ENCODE measurements at regions not wholly inside any gene's neighbourhood (a gene's known extent, or its start where the extent isn't known, plus 50 kb on each side); places are given as distances from the start of the nearest gene placed in this dataset.

- Histone ChIP-seq H3K9me3 (ENCODE audit: control extremely low read depth in 1 of 5, control insufficient read depth in 4 of 5, insufficient read depth in 2 of 5, low read depth in 1 of 5, low read length in 4 of 5) (peaks cover 1 to 7% (median 5%) of the 10 kb centered on the region in 5 experiments), H3K4me1 (ENCODE audit: control extremely low read depth in 1 of 4, control insufficient read depth in 4 of 4, insufficient read depth in 4 of 4, low read length in 3 of 4) (no peaks in the 10 kb centered on the region), H3K4me3 (ENCODE audit: control insufficient read depth in 1 of 7, extremely low read depth in 1 of 7, insufficient read depth in 4 of 7, low read depth in 2 of 7, low read length in 6 of 7) (no peak overlapping the region), H3K36me3 (ENCODE audit: control insufficient read depth in 4 of 4, insufficient read depth in 4 of 4, low read length in 3 of 4) (no peaks in the 10 kb centered on the region), H3K27ac (ENCODE audit: insufficient read depth in 1 of 2, low read depth in 1 of 2, low read length in 2 of 2, poor library complexity in 1 of 2, severe bottlenecking in 2 of 2) (no peak overlapping the region), H3K27me3 (replicated peaks in 2 of 5; ENCODE audit: control insufficient read depth in 4 of 5, insufficient read depth in 5 of 5, low read length in 4 of 5) (no peaks in the 10 kb centered on the region)
- CTCF ChIA-PET: no interaction called here
- over 99% methylated on average over 13 of the region's 13 CpGs for WGBS (ENCODE audit: insufficient coverage)
- DNase-seq: no peak
- POLR2A ChIA-PET: no interaction called here
Observed at GRCh38 chr11:69423181-69423580, 58.3 kb upstream of the LINC01488 start.

DNA sequence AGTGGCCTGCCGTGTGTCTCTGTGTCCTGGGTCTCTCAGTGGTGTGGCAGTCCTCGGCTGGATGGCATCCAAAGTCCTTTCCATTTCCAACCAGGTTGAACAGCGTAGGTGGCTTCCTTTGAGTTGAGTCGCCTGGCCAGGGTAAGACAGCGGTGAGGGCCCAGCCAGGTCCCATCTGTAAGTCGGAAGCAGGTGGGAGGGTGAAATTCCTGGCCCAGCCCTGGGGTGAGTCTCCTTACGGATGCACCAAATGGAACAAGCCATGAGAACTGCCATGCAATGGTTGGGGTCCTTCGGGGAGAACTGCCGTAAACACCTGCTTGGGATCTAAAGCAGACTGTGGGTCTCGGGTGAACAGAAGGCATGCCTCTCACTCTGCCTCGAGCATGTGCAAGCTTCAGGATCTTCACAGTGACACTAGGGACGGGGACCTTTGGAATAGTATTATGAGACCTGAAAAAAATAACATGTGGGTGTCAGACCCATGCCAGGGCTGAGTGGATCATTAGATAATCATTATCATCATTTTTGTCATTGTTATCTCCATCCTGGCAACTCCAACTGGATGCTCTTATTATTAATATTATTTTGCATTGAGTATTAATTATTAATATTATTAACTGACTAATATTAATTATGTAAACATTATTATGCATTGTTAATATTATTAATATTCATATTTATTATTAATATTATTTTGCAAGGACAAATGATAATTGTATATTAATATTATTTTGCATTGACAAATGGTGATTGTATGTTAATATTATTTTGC is 57.7 kb upstream of the LINC01488 start:
- Histone ChIP-seq H3K4me3 (ENCODE audit: control insufficient read depth in 1 of 7, extremely low read depth in 1 of 7, insufficient read depth in 4 of 7, low read depth in 2 of 7, low read length in 6 of 7) (no peak overlapping the region), H3K9me3 (ENCODE audit: control extremely low read depth in 1 of 5, control insufficient read depth in 4 of 5, insufficient read depth in 2 of 5, low read depth in 1 of 5, low read length in 4 of 5) (peaks cover 1 to 7% (median 5%) of the 10 kb centered on the region in 5 experiments), H3K27me3 (replicated peaks in 2 of 5; ENCODE audit: control insufficient read depth in 4 of 5, insufficient read depth in 5 of 5, low read length in 4 of 5) (no peaks in the 10 kb centered on the region), H3K36me3 (ENCODE audit: control insufficient read depth in 4 of 4, insufficient read depth in 4 of 4, low read length in 3 of 4) (no peaks in the 10 kb centered on the region), H3K27ac (ENCODE audit: insufficient read depth in 1 of 2, low read depth in 1 of 2, low read length in 2 of 2, poor library complexity in 1 of 2, severe bottlenecking in 2 of 2) (no peak overlapping the region), H3K4me1 (ENCODE audit: control extremely low read depth in 1 of 4, control insufficient read depth in 4 of 4, insufficient read depth in 4 of 4, low read length in 3 of 4) (no peaks in the 10 kb centered on the region)
- ChIA-PET POLR2A (no interaction called here), CTCF (no interaction called here)
- no peak for DNase-seq
- 93% methylated on average over 11 of the region's 12 CpGs for WGBS (ENCODE audit: insufficient coverage)

- Histone ChIP-seq H3K27me3 (replicated peaks in 2 of 5; ENCODE audit: control insufficient read depth in 4 of 5, insufficient read depth in 5 of 5, low read length in 4 of 5) (no peaks in the 10 kb centered on the region), H3K36me3 (ENCODE audit: control insufficient read depth in 4 of 4, insufficient read depth in 4 of 4, low read length in 3 of 4) (no peaks in the 10 kb centered on the region), H3K4me3 (ENCODE audit: control insufficient read depth in 1 of 7, extremely low read depth in 1 of 7, insufficient read depth in 4 of 7, low read depth in 2 of 7, low read length in 6 of 7) (peak overlapping the region in 1 of 7 experiments; percentile 11), H3K4me1 (ENCODE audit: control extremely low read depth in 1 of 4, control insufficient read depth in 4 of 4, insufficient read depth in 4 of 4, low read length in 3 of 4) (no peaks in the 10 kb centered on the region), H3K27ac (ENCODE audit: insufficient read depth in 1 of 2, low read depth in 1 of 2, low read length in 2 of 2, poor library complexity in 1 of 2, severe bottlenecking in 2 of 2) (no peak overlapping the region), H3K9me3 (ENCODE audit: control extremely low read depth in 1 of 5, control insufficient read depth in 4 of 5, insufficient read depth in 2 of 5, low read depth in 1 of 5, low read length in 4 of 5) (peaks cover 1 to 7% (median 5%) of the 10 kb centered on the region in 5 experiments)
- WGBS (ENCODE audit: insufficient coverage): 97% methylated on average over 3 of the region's 3 CpGs
- POLR2A ChIA-PET: no interaction called here
- CTCF ChIA-PET: no interaction called here
- DNase-seq: no peak
Observed at GRCh38 chr11:69424748-69425147, 56.7 kb upstream of the LINC01488 start.

- no peak overlapping the region for H3K27ac ChIP-seq (ENCODE audit: insufficient read depth in 1 of 2, low read depth in 1 of 2, low read length in 2 of 2, poor library complexity in 1 of 2, severe bottlenecking in 2 of 2)
- DNase-seq: no peak
- H3K4me3 ChIP-seq (ENCODE audit: control insufficient read depth in 1 of 7, extremely low read depth in 1 of 7, insufficient read depth in 4 of 7, low read depth in 2 of 7, low read length in 6 of 7): no peak overlapping the region
- no peaks in the 10 kb centered on the region for H3K27me3 ChIP-seq (replicated peaks in 2 of 5; ENCODE audit: control insufficient read depth in 4 of 5, insufficient read depth in 5 of 5, low read length in 4 of 5)
- ChIA-PET CTCF (no interaction called here), POLR2A (no interaction called here)
- H3K4me1 ChIP-seq (ENCODE audit: control extremely low read depth in 1 of 4, control insufficient read depth in 4 of 4, insufficient read depth in 4 of 4, low read length in 3 of 4): no peaks in the 10 kb centered on the region
- 100% methylated on average over 6 of the region's 7 CpGs for WGBS (ENCODE audit: insufficient coverage)
- no peaks in the 10 kb centered on the region for H3K36me3 ChIP-seq (ENCODE audit: control insufficient read depth in 4 of 4, insufficient read depth in 4 of 4, low read length in 3 of 4)
- peaks cover 1 to 7% (median 5%) of the 10 kb centered on the region in 5 experiments for H3K9me3 ChIP-seq (ENCODE audit: control extremely low read depth in 1 of 5, control insufficient read depth in 4 of 5, insufficient read depth in 2 of 5, low read depth in 1 of 5, low read length in 4 of 5)
Observed at GRCh38 chr11:69425444-69425843, 56.0 kb upstream of the LINC01488 start.

DNA sequence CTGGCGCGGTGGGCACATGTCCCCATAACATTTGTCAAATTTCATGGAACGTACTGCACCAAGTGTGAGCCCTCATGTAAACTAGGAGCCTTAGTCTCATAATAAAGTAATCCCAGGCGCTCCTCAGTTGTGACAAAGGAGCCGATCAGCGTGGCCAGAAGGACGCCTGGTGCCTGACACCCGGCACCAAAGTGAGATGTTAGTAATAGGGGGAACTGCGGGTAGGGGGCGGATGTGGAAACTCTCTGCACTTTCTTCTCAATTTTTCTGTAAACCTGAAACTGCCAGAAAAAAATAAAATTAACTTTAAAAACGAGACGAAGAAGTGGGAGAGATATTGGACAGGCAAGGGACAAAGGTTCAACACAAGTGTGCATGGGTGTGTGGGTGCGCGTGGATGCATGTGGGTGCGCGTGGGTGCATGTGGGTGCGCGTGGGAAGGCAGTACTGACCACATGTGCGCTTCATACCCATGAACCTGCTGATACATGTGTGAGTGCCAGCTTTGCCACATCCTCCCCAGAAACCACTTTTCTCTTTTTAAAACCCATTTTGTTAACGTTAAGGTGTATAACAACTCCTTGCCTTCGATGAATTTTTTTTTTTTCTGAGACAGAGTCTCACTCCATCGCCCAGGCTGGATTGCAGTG is 55.4 kb upstream of the LINC01488 start:
- Histone ChIP-seq H3K27me3 (replicated peaks in 2 of 5; ENCODE audit: control insufficient read depth in 4 of 5, insufficient read depth in 5 of 5, low read length in 4 of 5) (no peaks in the 10 kb centered on the region), H3K36me3 (ENCODE audit: control insufficient read depth in 4 of 4, insufficient read depth in 4 of 4, low read length in 3 of 4) (no peaks in the 10 kb centered on the region), H3K4me3 (ENCODE audit: control insufficient read depth in 1 of 7, extremely low read depth in 1 of 7, insufficient read depth in 4 of 7, low read depth in 2 of 7, low read length in 6 of 7) (no peak overlapping the region), H3K4me1 (ENCODE audit: control extremely low read depth in 1 of 4, control insufficient read depth in 4 of 4, insufficient read depth in 4 of 4, low read length in 3 of 4) (no peaks in the 10 kb centered on the region), H3K27ac (ENCODE audit: insufficient read depth in 1 of 2, low read depth in 1 of 2, low read length in 2 of 2, poor library complexity in 1 of 2, severe bottlenecking in 2 of 2) (no peak overlapping the region), H3K9me3 (ENCODE audit: control extremely low read depth in 1 of 5, control insufficient read depth in 4 of 5, insufficient read depth in 2 of 5, low read depth in 1 of 5, low read length in 4 of 5) (peaks cover 1 to 7% (median 5%) of the 10 kb centered on the region in 5 experiments)
- ChIA-PET POLR2A (interaction anchor here (0.6 kb wide), 1 partner anchor 9 kb away, joined by 5 read pairs; no protein-coding TSS in a partner anchor), CTCF (no interaction called here)
- WGBS (ENCODE audit: insufficient coverage): 92% methylated on average over 19 of the region's 22 CpGs
- no peak for DNase-seq

- WGBS (ENCODE audit: insufficient coverage): 82% methylated on average over 6 of the region's 6 CpGs
- Histone ChIP-seq H3K36me3 (ENCODE audit: control insufficient read depth in 4 of 4, insufficient read depth in 4 of 4, low read length in 3 of 4) (no peaks in the 10 kb centered on the region), H3K4me1 (ENCODE audit: control extremely low read depth in 1 of 4, control insufficient read depth in 4 of 4, insufficient read depth in 4 of 4, low read length in 3 of 4) (no peaks in the 10 kb centered on the region), H3K27ac (ENCODE audit: insufficient read depth in 1 of 2, low read depth in 1 of 2, low read length in 2 of 2, poor library complexity in 1 of 2, severe bottlenecking in 2 of 2) (no peak overlapping the region), H3K4me3 (ENCODE audit: control insufficient read depth in 1 of 7, extremely low read depth in 1 of 7, insufficient read depth in 4 of 7, low read depth in 2 of 7, low read length in 6 of 7) (no peak overlapping the region), H3K9me3 (ENCODE audit: control extremely low read depth in 1 of 5, control insufficient read depth in 4 of 5, insufficient read depth in 2 of 5, low read depth in 1 of 5, low read length in 4 of 5) (peaks cover 1 to 7% (median 5%) of the 10 kb centered on the region in 5 experiments), H3K27me3 (replicated peaks in 2 of 5; ENCODE audit: control insufficient read depth in 4 of 5, insufficient read depth in 5 of 5, low read length in 4 of 5) (no peaks in the 10 kb centered on the region)
- ChIA-PET POLR2A (no interaction called here), CTCF (no interaction called here)
- DNase-seq: no peak
Observed at GRCh38 chr11:69427337-69427736, 54.1 kb upstream of the LINC01488 start.

Measured in common myeloid progenitor, CD34-positive (primary cell).